ENCODE measurements at regions not wholly inside any gene's neighbourhood (a gene's known extent, or its start where the extent isn't known, plus 50 kb on each side); places are given as distances from the start of the nearest gene placed in this dataset.

DNA sequence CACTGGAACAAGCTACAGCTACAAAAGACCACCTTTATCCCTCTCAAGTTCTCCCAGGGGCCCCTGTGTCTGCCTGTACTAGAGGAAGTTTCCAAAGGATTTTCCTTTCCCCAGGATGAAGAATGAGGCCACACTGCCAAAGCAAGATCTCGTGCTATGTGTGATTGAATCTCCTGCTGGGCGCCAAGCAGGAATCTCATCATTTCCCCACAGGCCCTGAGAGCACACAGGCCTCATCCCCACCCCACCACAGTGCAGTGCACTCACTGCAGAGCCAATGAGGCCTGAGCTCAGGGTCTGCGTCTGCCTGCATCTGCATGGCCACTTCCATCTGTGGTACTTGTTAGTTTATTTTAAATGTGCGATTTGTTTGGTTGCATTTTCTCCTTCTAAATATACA is 387.4 kb upstream of the ASIC2 start:
- WGBS, 3 donors: 71 to 78% (median 76%) methylated on average over 4 of the region's 4 CpGs
- intact Hi-C loops (cut with DNase I): no loop called here
- DNase-seq: no peak
- Histone ChIP-seq H3K9me3 (no peaks in the 10 kb centered on the region), H3K4me3 (no peak overlapping the region), H3K27ac (no peak overlapping the region), H3K4me1 (ENCODE audit: insufficient read depth) (no peaks in the 10 kb centered on the region), H3K36me3 (no peaks in the 10 kb centered on the region), H3K27me3 (no peaks in the 10 kb centered on the region)
- TF ChIP-seq POLR2A (IDR thresholded peaks at IDR 0.05) (no peak), EP300 (IDR thresholded peaks at IDR 0.05) (no peak)
- TF ChIP-seq, protein P1, sequence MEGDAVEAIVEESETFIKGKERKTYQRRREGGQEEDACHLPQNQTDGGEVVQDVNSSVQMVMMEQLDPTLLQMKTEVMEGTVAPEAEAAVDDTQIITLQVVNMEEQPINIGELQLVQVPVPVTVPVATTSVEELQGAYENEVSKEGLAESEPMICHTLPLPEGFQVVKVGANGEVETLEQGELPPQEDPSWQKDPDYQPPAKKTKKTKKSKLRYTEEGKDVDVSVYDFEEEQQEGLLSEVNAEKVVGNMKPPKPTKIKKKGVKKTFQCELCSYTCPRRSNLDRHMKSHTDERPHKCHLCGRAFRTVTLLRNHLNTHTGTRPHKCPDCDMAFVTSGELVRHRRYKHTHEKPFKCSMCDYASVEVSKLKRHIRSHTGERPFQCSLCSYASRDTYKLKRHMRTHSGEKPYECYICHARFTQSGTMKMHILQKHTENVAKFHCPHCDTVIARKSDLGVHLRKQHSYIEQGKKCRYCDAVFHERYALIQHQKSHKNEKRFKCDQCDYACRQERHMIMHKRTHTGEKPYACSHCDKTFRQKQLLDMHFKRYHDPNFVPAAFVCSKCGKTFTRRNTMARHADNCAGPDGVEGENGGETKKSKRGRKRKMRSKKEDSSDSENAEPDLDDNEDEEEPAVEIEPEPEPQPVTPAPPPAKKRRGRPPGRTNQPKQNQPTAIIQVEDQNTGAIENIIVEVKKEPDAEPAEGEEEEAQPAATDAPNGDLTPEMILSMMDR (IDR thresholded peaks at IDR 0.05): no peak

DNA sequence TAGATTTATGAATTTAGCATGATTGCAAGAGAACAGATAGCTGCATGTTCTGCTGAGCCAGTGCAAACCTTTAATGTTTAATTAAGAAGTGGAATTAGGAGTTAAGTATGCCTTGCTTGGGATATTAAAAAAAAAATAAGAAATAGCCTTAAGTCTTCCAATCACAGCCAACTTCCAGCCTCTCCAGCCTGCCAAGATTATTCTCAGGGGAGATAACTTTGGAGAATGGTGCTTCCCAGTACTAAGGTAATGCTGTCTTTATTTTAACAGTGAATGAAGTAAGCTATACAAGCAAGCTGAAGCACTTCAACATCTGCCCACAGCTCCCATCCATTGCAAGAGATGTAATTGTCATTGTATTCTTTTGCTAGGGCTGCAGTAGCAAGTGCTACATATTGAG is 389.5 kb upstream of the ASIC2 start:
- H3K27me3 ChIP-seq: no peaks in the 10 kb centered on the region
- H3K27ac ChIP-seq: no peak overlapping the region
- H3K4me3 ChIP-seq: no peak overlapping the region
- H3K36me3 ChIP-seq: no peaks in the 10 kb centered on the region
- DNase-seq: no peak
- no peaks in the 10 kb centered on the region for H3K4me1 ChIP-seq (ENCODE audit: insufficient read depth)
- TF ChIP-seq POLR2A (IDR thresholded peaks at IDR 0.05) (no peak), EP300 (IDR thresholded peaks at IDR 0.05) (no peak)
- TF ChIP-seq, protein P1 (IDR thresholded peaks at IDR 0.05): no peak
- intact Hi-C loops (cut with DNase I): no loop called here
- no peaks in the 10 kb centered on the region for H3K9me3 ChIP-seq

GRCh38 chr17:33684735-33685134 is 391.6 kb upstream of the ASIC2 start:
- H3K27me3 ChIP-seq: no peaks in the 10 kb centered on the region
- H3K27ac ChIP-seq: no peak overlapping the region
- H3K4me1 ChIP-seq (ENCODE audit: insufficient read depth): no peaks in the 10 kb centered on the region
- H3K36me3 ChIP-seq: no peaks in the 10 kb centered on the region
- intact Hi-C loops (cut with DNase I): no loop called here
- TF ChIP-seq POLR2A (IDR thresholded peaks at IDR 0.05) (no peak), EP300 (IDR thresholded peaks at IDR 0.05) (no peak)
- TF ChIP-seq, protein P1 (IDR thresholded peaks at IDR 0.05): no peak
- no peak for DNase-seq
- H3K9me3 ChIP-seq: no peaks in the 10 kb centered on the region
- 67 to 81% (median 76%) methylated on average over 6 of the region's 6 CpGs for WGBS, 3 donors
- H3K4me3 ChIP-seq: no peak overlapping the region

DNA sequence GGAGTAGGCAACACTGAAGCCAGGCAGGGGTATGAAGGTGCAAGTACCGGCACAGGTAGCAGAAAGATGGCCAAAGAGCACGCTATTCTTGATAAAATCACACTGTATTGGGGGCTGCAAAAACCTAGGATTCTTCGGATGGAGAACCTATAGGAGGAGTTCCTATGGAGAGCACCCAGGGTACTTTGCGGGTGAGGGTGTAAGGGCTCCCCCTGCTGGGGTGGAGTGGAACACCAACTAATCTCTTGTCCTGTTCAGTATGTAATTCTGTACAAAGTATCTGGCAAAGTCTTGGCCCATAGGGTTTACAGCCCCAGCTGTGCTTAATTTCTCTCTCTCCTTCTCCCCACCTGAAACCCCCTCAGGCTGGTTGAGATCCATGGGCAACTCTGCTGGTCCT is 393.1 kb upstream of the ASIC2 start:
- Histone ChIP-seq H3K9me3 (no peaks in the 10 kb centered on the region), H3K27ac (no peak overlapping the region), H3K4me3 (no peak overlapping the region), H3K36me3 (no peaks in the 10 kb centered on the region), H3K27me3 (no peaks in the 10 kb centered on the region), H3K4me1 (ENCODE audit: insufficient read depth) (no peaks in the 10 kb centered on the region)
- intact Hi-C loops (cut with DNase I): no loop called here
- 83 to 87% (median 86%) methylated on average over 4 of the region's 4 CpGs for WGBS, 3 donors
- TF ChIP-seq, protein P1 (IDR thresholded peaks at IDR 0.05): no peak
- no peak for TF ChIP-seq POLR2A (IDR thresholded peaks at IDR 0.05)
- TF ChIP-seq EP300 (IDR thresholded peaks at IDR 0.05): no peak
- no peak for DNase-seq

- no peak for DNase-seq
- H3K27me3 ChIP-seq: no peaks in the 10 kb centered on the region
- no peak for TF ChIP-seq EP300 (IDR thresholded peaks at IDR 0.05)
- TF ChIP-seq POLR2A (IDR thresholded peaks at IDR 0.05): no peak
- TF ChIP-seq, protein P1 (IDR thresholded peaks at IDR 0.05): no peak
- H3K27ac ChIP-seq: no peak overlapping the region
- 70 to 76% (median 76%) methylated on average over 3 of the region's 3 CpGs for WGBS, 3 donors
- no peak overlapping the region for H3K4me3 ChIP-seq
- intact Hi-C loops (cut with DNase I): no loop called here
- H3K4me1 ChIP-seq (ENCODE audit: insufficient read depth): no peaks in the 10 kb centered on the region
- H3K36me3 ChIP-seq: no peaks in the 10 kb centered on the region
- H3K9me3 ChIP-seq: no peaks in the 10 kb centered on the region
Observed at GRCh38 chr17:33687831-33688230, 394.7 kb upstream of the ASIC2 start.
